Spleen (tissue), 7 donors: ENCODE measurements at regions not wholly inside any gene's neighbourhood (a gene's known extent, or its start where the extent isn't known, plus 50 kb on each side); places are given as distances from the start of the nearest gene placed in this dataset.

Source experiments
- POLR2A ChIP-seq, 3 donors: fragments of 450-650 bp; IDR thresholded peaks; one replicate each; pipeline ENCODE4 v1.5.1; 2017; ENCODE audit warnings: antibody characterized with exemption in 3 of 3, mild to moderate bottlenecking in 1 of 3
- TF ChIP-seq, protein P1 (sequence below), 11 experiments: fragments of 200-600 bp in 7 of 11; fragments of 450-650 bp in 4 of 11; sonication (generic) in 4 of 11; IDR thresholded peaks in 8 of 11; conservative IDR thresholded peaks in 3 of 11; 1 replicate in 7 of 11; 2 replicates in 4 of 11; pipeline versions ENCODE4 v1.4.0 to v1.8.0; 2016 to 2021; ENCODE audit warnings: antibody characterized with exemption in 11 of 11, inconsistent platforms in 4 of 11, mild to moderate bottlenecking in 1 of 11
- donor health status: DM: no; HTN: no; CAD: no; lungs with moderate emphysema.
- donor health status: DM: no; HTN: no; CAD: no.
- donor health status: DM: no; HTN: no; CAD: no.

DNA sequence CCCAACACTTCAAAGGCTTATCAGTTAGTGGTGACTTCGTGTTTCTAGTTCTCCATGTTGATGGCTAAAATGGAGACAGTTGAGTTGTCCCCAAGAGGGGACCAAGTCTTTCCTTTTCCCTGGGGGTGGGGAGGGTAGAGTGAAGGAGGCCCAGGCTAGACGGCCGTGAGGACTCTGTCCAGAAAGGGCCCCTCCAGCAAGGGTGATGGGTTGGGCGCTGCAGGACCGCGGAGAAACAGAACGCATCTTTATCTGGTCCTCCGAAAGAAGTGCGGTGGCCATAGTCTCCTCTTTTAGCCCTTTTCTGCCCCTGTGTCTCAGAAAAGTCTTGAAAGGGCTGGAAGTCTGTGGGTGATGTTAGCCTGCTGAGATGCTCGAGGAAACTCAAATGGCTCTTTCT lies 153.2 kb downstream of the GLI2 start:
- TF ChIP-seq, protein P1, sequence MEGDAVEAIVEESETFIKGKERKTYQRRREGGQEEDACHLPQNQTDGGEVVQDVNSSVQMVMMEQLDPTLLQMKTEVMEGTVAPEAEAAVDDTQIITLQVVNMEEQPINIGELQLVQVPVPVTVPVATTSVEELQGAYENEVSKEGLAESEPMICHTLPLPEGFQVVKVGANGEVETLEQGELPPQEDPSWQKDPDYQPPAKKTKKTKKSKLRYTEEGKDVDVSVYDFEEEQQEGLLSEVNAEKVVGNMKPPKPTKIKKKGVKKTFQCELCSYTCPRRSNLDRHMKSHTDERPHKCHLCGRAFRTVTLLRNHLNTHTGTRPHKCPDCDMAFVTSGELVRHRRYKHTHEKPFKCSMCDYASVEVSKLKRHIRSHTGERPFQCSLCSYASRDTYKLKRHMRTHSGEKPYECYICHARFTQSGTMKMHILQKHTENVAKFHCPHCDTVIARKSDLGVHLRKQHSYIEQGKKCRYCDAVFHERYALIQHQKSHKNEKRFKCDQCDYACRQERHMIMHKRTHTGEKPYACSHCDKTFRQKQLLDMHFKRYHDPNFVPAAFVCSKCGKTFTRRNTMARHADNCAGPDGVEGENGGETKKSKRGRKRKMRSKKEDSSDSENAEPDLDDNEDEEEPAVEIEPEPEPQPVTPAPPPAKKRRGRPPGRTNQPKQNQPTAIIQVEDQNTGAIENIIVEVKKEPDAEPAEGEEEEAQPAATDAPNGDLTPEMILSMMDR (IDR thresholded peaks at IDR 0.05 in 8 of 11, conservative IDR thresholded peaks at IDR 0.05 in 3 of 11), result no peak
- no peak for TF ChIP-seq POLR2A (IDR thresholded peaks at IDR 0.05)
